Right ventricle myocardium inferior (tissue), 1 donor: ENCODE measurements at regions not wholly inside any gene's neighbourhood (a gene's known extent, or its start where the extent isn't known, plus 50 kb on each side); places are given as distances from the start of the nearest gene placed in this dataset.
"Not testable (repeated sequence)": the region's sequence is repeated elsewhere in the genome, so short reads cannot be mapped to it uniquely, and the experiment has no call there.

ENCODE experiments used
- ATAC-seq: fragments of 200-7000 bp; cut with Tn5 transposase; one replicate; pipeline ENCODE4 v1.9.1; 2020; ENCODE audit warnings: mild to moderate bottlenecking, moderate library complexity
- DNase-seq: peaks from one replicate; pipeline ENCODE4 v3.0.0; 2021; ENCODE audit errors: missing footprints
- intact Hi-C: fragments of 100-400 bp; cut with DNase I; formaldehyde crosslinking; loops from one replicate; pipeline ENCODE4 v1.11.0; 2022
- donor health status: DM: no; HTN: yes; CAD: no; lungs with severe emphysema.

DNA sequence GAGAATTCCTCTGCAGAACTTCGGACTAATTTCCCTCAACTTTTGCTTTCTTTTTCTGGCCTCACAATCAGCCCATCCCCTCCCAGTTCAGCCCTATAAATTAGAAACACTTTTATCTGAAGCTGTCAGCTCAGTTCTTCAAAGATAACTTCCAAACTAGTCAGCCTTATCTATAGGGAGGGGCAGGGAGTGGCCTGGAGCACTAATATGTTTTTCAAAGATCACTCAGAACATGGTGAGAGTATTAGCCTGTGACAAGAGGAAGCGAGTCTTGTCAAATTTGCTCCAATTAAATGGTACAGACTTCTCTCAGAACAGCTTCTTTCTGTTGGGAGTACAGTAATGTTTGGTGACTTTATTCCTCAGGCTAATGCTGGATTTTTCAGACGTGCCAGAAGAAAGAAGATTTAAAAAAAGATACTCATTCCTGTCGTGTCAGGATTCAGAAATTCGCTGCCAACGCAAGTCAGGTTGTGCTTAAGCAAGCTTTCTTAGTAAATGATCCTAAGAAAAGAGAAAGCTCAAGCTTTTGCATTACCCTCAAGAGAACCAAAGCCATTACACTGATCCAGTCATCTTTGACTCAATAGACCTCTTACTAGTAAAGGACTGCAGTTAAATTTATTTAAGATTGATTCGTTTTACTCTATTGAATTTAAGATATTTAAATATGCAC, 1033.6 kb downstream of the SLITRK5 start:
- DNase-seq (no peak), ATAC-seq (no peak)
- intact Hi-C loops: no loop called here

DNA sequence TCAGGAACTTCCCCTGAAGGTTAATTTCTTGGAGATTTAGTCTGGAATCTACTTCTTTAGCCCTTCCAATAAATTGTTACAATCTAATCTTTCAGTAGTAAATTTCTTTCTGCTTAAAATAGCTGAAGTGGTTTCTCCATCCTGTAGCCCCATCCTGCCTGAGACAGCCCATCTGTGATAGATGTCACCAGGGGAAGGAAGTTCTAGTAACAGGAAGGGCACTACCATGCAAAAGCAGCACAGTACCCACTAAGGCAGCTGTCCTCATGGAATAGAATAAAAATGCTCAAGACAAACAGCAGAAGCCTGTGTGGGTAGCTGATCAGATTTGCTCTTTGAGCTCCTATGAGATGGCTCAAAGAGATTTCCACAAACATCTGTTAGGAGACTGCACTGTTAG, 1036.5 kb downstream of the SLITRK5 start:
- intact Hi-C loops: no loop called here
- ATAC-seq (no peak), DNase-seq (no peak)

DNA sequence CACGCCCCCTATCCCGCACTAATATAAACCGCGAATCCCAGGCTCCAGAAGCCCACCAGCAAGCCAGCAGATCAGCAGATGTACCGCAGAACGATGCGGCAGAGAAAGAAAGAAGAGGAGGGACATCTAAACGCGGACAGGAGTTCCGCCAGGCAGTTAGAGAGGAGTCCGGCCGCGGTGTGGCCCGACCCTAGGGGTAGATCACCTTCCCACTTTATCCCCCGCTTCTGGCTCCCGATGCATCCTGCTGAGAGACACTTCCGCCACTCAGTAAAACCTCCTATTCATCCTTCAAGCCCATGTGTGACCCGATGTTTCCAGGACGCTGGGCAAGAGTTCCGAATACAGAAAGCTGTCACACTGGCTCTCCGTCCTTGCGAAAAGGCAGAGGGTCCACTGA, 1046.8 kb downstream of the SLITRK5 start:
- intact Hi-C loops: no loop called here
- no peak for DNase-seq
- no peak for ATAC-seq

DNA sequence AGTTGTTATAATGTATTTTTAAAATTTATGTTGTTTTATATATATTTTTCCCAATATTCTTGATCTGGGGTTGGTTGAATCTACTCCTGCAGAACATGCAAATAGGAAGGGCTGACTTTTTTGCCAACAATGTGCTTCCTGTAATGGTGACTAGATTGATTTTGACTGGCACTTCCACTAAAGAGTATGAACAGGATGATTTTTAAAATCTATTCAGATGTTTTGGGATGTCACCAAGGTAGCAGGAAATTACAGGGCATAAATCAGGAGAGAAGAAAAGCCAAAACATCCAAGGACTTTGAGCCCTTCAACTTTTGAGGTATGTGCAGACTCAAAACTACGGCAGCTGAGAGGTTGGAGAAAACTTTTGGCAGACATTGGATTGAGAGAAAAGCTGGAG, 1047.6 kb downstream of the SLITRK5 start:
- intact Hi-C loops: no loop called here
- DNase-seq (no peak), ATAC-seq (no peak)

DNA sequence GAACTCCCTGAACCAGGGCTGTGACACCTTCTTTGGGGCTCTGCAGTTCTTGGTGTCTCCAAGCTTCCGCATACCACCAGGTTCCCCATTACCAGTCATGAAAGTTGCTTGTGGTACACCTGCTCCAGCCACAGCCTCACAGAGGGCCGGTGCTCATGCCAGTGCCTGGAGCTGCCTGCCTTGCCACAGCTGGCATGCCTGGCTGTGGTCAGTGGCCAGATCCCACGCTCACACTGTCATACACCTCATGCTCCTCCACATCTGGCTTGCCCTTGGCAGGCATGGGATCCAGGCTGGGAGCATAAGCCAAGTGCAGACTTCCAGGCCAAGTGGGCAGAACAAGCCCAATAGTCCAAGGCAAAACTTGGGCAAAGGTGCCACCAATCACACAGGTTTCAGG, 1054.9 kb downstream of the SLITRK5 start:
- intact Hi-C loops: no loop called here
- DNase-seq: no peak
- ATAC-seq: no peak

DNA sequence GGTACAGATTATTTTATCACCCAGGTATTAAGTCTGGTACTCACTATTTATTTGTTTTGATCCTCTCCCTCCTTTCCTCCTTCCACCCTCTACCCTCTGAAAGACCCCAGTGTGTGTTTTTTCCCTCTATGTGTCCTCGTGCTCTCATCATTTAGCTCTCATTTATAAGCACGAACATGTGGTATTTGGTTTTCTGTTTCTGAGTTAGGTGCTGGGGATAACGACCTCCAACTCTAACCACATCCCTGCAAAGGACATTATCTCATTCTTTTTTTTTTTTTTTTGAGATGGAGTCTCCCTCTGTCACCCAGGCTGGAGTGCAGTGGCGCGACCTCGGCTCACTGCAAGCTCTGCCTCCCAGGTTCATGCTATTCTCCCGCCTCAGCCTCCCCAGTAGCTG, 1056.1 kb downstream of the SLITRK5 start:
- DNase-seq, ATAC-seq, intact Hi-C loops: not testable (repeated sequence)

DNA sequence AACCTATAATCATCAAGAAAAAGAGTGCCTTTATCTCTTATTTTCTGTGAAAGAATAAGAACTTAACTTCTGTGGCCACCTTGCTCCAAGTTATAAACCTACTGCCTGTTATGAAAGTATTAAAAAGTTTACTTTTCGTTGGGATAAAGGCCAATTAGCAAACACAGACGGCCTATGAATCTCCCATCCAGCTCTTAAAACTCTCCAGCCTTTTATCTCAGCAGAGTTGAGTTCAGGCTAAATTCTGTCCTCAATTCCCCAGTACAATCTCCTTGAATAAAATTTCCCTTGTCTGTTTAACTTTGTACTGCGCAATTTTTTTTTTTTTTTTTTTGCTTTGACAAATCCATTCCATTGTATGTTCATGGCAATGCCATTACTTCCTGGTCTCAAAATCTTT, 1058.4 kb downstream of the SLITRK5 start:
- no peak for DNase-seq
- ATAC-seq: no peak
- intact Hi-C loops: no loop called here

DNA sequence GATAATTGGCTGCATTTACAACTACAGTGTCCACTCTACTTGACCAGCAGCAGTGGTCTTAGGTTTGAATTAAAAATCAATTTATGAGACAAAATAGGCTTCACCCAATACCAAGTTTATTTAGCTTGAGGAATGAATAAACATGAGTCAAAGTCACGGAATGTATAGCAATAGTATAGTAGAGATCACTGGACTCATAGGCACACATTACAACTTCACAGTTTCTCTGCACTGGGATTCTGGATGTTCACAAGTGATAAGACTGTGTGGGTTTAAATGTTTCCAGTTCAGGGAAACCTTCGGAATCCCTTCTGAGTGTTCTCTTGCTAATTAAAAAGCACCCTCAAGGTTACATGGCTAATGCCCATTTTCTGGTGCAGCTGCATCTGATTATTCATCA, 1064.9 kb downstream of the SLITRK5 start:
- intact Hi-C loops: no loop called here
- no peak for ATAC-seq
- DNase-seq: no peak

DNA sequence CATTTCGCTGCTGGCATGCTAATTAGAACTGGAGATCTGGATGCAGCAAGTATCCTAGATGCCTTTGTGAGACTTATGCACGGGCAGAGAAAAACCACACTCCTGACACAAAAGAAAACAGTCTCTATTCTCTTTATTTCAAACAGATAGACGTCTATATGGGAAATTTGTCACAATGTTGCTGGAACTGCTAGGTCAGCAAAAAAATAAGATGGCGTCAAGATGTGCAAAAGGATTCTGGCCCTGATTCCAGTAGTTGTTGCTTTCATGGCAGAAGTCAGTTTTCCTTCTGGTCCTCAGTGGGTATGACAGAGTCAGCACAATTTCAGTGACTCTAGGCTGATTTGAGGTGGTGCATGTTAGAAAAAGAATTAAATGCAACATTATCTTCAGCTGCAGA, 1068.0 kb downstream of the SLITRK5 start:
- intact Hi-C loops: no loop called here
- ATAC-seq: no peak
- no peak for DNase-seq

DNA sequence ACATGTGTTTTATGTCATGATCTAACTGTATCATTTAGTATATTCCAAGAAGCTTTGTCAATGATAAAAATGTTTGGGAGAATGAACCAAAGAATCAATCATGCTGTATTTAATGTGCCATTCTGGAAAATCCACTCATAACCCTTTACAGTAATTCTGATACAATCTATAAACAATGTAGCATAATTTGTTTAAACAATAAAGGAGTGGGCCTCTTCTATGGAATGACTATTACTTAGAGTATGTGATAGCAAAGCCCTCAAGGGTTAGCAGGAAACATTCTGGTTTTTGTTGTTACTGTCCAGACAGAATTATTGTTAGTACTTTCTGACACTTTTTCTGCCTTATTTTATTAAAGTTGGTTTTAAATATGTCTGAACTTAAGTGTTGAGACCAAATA, 1073.1 kb downstream of the SLITRK5 start:
- ATAC-seq (no peak), DNase-seq (no peak)
- intact Hi-C loops: no loop called here

DNA sequence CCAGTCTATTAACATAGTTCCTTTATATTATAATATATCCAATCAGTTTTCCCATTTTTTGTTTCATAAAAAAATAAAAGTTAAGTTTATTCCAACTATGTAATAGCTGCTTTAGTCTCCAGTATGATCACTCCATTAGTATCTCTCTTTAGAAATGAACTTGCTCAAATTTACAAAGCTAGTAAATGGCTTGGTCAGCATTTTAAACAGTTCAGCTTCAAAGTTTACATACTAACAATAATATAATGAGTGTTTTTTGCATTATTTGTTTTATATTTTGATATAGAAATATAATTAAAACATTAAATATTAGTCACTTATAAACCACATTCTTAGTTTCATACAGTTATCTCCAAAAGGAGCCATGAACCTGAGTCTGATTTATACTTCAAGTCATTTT, 1073.8 kb downstream of the SLITRK5 start:
- intact Hi-C loops: no loop called here
- no peak for DNase-seq
- no peak for ATAC-seq

DNA sequence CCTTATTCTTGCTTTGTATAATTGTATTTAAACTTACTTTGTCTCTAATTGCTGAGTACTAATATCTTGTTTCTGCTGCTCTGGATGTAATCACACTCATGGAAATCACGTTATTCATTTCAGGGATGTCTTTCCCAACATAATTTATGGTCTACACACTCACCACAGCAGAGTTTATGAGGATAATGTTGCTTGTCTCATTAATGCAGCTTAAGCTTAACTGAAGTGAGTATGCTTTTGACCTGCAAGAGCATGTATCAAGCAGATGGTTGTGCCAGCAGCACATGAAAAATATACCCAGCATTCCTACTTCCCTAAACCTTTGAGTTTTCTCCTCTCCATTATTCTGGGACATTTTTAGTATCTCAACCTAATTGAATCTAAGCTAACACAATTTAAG, 1080.9 kb downstream of the SLITRK5 start:
- no peak for DNase-seq
- intact Hi-C loops: no loop called here
- no peak for ATAC-seq

DNA sequence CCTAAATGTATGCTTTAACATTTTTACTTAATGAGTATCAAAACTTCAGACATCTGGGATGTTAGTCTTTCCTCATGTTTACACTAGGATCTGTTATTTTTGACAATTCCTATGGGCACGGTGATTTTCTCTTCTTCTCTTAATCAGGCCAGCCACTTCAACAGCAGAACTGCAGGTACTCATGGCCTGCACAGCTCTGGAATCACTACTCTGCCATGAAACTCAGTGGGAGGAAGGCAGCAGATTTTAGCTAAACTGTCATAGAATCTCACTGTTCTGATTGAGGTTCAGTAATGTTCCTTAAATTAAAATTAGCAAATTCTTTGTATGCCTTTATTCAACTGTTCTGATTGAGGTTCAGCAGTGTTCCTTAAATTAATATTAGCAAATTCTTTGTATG, 1083.0 kb downstream of the SLITRK5 start:
- ATAC-seq (no peak), DNase-seq (no peak)
- intact Hi-C loops: no loop called here

DNA sequence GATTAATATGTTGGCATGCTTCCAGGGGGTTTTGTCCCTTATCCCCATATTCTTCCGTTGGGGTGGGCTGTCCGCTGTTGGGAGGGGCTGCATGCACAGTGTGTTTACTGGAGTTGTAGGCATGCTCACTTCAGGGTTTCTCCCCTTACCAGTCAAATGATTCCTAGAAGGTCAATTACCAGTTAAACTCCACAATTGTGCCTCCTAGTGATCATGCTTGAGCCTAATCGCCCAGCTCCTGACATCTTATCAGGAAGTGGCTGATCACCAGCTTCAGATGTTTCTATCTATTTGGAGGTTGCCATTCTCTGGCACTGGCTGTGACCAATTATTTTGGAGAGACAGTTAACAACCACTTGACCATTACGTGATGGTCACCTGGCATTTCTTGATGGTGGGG, 1090.0 kb downstream of the SLITRK5 start:
- intact Hi-C loops: no loop called here
- DNase-seq (no peak), ATAC-seq (no peak)

DNA sequence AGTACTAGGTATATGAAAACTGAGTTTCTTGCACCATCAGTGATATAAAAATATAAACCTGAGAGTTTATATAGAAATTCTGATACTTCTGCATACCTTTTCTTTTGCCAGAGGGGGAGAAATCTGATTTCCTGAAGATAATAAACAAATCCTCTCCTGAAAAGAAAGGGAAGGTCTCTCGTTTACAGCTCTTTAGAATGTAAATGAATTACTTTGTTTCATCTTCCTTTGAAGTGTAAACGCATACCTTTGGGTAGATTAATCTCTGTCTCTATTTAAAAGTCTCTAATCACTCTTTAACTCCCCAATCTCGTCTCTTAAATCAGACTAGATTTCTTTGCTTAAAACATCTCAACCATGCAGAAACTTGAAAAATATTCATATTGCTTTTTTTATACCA, 1092.9 kb downstream of the SLITRK5 start:
- DNase-seq (no peak), ATAC-seq (no peak)
- intact Hi-C loops: no loop called here

DNA sequence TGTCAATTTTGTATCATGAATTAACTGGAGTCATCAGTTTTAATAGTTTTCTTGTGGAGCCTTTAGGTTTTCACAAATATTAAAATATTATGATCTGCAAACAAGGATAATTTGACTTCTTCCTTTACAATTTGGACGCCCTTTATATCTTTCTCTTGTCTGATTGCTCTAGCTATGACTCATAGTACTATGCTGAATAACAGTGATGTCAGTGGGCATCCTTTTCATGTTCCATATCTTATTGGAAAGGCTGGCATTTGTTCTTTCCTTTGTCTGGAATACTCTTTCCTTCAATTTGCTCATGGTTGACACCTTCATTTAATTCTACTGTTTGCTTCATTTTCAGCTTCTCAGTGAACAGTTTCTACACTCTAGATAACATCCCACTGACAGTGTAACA, 1129.3 kb downstream of the SLITRK5 start:
- intact Hi-C loops: no loop called here

DNA sequence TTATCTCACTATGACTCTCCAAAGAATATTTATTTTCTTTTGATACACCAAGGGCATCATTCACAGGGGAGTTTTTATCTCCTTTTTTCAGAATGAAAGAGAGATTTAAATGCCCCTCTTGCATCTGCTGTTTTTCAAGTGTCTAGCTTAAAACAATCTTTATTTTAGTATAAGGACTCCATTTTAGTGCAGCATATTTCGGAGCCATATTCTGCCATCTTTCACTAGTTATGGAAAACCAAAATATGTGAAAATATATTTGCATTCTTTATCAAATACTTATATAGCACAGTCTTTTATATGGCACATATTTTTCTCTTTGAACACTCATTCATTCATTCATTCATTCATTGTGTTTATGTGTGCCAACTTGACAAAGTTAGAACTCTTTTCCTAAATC, 1130.2 kb downstream of the SLITRK5 start:
- no peak for ATAC-seq

More for the DNA sequence above, 1129.3 kb downstream of the SLITRK5 start:
- no peak for DNase-seq
- no peak for ATAC-seq

DNA sequence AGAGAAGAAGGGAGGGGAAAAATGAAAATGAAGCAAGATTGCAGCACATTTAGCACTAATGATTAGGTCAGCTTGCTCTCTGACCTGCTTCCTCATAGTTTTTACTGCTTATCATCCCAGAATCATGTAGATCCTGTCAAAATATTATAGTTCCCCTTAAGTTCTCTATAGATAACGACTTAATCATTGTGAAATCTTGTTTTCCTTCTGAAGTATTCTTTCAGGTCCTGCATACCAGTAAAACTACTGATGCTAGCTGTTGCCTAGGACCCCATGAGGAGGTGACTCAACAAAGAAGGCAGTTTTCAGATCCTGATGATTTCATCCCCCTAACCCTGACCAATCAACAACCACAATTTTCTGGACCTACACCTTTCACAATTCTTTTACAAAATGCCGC, 1131.7 kb downstream of the SLITRK5 start:
- intact Hi-C loops: no loop called here
- ATAC-seq (no peak), DNase-seq (no peak)

More for the DNA sequence above, 1130.2 kb downstream of the SLITRK5 start:
- DNase-seq: no peak
- intact Hi-C loops: no loop called here

DNA sequence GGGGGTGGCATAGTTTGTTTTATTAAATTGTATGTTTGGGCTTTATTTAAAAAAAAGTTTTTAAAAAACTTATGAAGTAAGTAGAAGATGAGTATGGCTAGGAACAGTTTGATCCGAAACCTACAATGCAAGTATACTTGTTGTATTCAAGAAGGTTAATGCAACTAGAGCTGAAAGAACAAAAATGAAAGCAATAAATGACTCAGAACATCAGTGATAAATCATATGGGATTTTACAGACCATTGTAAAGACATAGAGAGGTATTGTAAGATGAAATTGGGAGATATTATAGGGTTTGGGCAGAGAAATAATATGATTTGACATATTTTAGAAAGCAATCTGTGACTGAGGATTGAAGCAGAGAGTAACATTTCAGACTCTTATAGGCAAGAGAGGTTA, 1135.3 kb downstream of the SLITRK5 start:
- DNase-seq (no peak), ATAC-seq (no peak)
- intact Hi-C loops: no loop called here

DNA sequence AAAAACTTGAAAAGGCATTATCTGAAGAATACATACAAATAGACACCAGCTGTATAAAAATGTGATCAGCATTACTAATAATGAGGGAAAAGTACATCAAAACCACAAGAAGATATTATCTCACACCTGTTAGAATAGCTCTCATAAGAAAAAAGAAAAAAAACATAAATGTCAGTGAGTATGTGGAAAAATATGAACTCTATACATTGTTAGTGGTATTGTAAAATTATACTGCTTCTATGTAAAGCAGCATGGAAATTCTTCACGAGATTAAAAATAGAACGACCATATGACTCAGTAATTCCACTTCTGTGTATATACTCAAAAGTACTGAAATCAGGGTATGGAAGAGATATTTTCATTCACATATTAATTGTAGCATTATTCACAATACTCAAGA, 1146.4 kb downstream of the SLITRK5 start:
- no peak for DNase-seq
- intact Hi-C loops: no loop called here

DNA sequence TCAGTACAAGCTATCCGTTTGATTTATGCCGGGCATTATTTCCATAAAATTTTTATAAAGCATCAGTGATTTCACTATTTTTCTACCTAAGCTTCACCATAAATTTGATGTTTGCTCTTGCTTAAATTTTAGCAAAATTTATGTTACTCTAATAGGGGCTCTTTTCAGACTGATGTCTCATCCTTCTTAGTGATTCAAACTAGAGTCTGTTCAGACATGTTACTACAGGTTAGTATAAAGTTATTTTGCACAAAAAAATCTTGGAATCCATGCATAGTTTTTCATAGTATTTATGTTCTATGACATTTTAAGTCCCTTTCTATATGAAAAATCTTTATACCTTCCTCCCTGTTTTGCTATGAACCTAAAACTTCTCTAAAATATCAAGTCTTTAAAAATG, 1151.9 kb downstream of the SLITRK5 start:
- intact Hi-C loops: no loop called here
- no peak for DNase-seq
- ATAC-seq: no peak

More for the DNA sequence above, 1146.4 kb downstream of the SLITRK5 start:
- no peak for ATAC-seq
